Activated CD4-positive, alpha-beta T cell treated with anti-CD3 and anti-CD28 coated beads, Interleukin-2, Interleukin-4, amounts not matched to agents 100 ng/mL and 50 ng/mL, durations not matched to agents 16 hours and 8 hours (primary cell): ENCODE measurements at regions not wholly inside any gene's neighbourhood (a gene's known extent, or its start where the extent isn't known, plus 50 kb on each side); places are given as distances from the start of the nearest gene placed in this dataset.

Experiments used
- DNase-seq: peaks from one replicate; pipeline ENCODE4 v3.0.0-alpha.2; 2020; ENCODE audit warnings: low spot score

- peak; percentile 48 for DNase-seq
These were observed 277.3 kb downstream of the FOXO1 start for GRCh38 chr13:40389081-40389641.

GRCh38 chr13:40390401-40390916 lies 276.0 kb downstream of the FOXO1 start:
- DNase-seq, result no peak

GRCh38 chr13:40391788-40392187 lies 274.7 kb downstream of the FOXO1 start:
- DNase-seq, result no peak

GRCh38 chr13:40394304-40394985 lies 272.0 kb downstream of the FOXO1 start:
- DNase-seq, result no peak

- DNase-seq, result no peak
These were observed 268.4 kb downstream of the FOXO1 start for GRCh38 chr13:40398065-40398464.

- DNase-seq, result no peak
These were observed 266.7 kb downstream of the FOXO1 start for GRCh38 chr13:40399756-40400155.

- DNase-seq, result no peak
These were observed 264.3 kb downstream of the FOXO1 start for GRCh38 chr13:40401911-40402776.

GRCh38 chr13:40402931-40403431 lies 263.5 kb downstream of the FOXO1 start:
- DNase-seq, result no peak

GRCh38 chr13:40403509-40404241 lies 262.8 kb downstream of the FOXO1 start:
- no peak for DNase-seq

- no peak for DNase-seq
These were observed 262.0 kb downstream of the FOXO1 start for GRCh38 chr13:40404407-40404806.

GRCh38 chr13:40404967-40405716 lies 261.3 kb downstream of the FOXO1 start:
- no peak for DNase-seq

GRCh38 chr13:40406405-40407120 lies 259.9 kb downstream of the FOXO1 start:
- no peak for DNase-seq

GRCh38 chr13:40407567-40407966 lies 258.9 kb downstream of the FOXO1 start:
- DNase-seq, result no peak

- no peak for DNase-seq
These were observed 257.8 kb downstream of the FOXO1 start for GRCh38 chr13:40408602-40409001.

GRCh38 chr13:40409278-40409677 lies 257.2 kb downstream of the FOXO1 start:
- no peak for DNase-seq

- DNase-seq, result no peak
These were observed 256.1 kb downstream of the FOXO1 start for GRCh38 chr13:40410315-40410714.

GRCh38 chr13:40420160-40420740 lies 246.2 kb downstream of the FOXO1 start:
- no peak for DNase-seq

GRCh38 chr13:40422588-40423235 lies 243.7 kb downstream of the FOXO1 start:
- no peak for DNase-seq

GRCh38 chr13:40428354-40428753 lies 238.1 kb downstream of the FOXO1 start:
- no peak for DNase-seq
